ENCODE measurements at regions not wholly inside any gene's neighbourhood (a gene's known extent, or its start where the extent isn't known, plus 50 kb on each side); places are given as distances from the start of the nearest gene placed in this dataset.

- no peaks in the 10 kb centered on the region for H3K36me3 ChIP-seq
- no peak overlapping the region for H3K4me3 ChIP-seq
- intact Hi-C loops (cut with DNase I) = no loop called here
- H3K4me1 ChIP-seq = no peaks in the 10 kb centered on the region
- WGBS (ENCODE audit: insufficient coverage, low coverage, low lambda C conversion rate, missing lambda C conversion rate) = 67% methylated on average over 2 of the region's 3 CpGs
- H3K27me3 ChIP-seq = no peaks in the 10 kb centered on the region
- no peak for TF ChIP-seq POLR2A (IDR thresholded peaks at IDR 0.05)
- TF ChIP-seq CTCF (IDR thresholded peaks at IDR 0.05) = no peak
- H3K9me3 ChIP-seq = no peaks in the 10 kb centered on the region
- ATAC-seq = no peak
- H3K27ac ChIP-seq = no peak overlapping the region
- DNase-seq = no peak
Observed at GRCh38 chr1:183710734-183711133, 57.6 kb upstream of the APOBEC4 start.

- 89% methylated on average over 1 of the region's 1 CpG for WGBS (ENCODE audit: insufficient coverage, low coverage, low lambda C conversion rate, missing lambda C conversion rate)
- Histone ChIP-seq H3K9me3 (no peaks in the 10 kb centered on the region), H3K36me3 (no peaks in the 10 kb centered on the region), H3K27ac (no peak overlapping the region), H3K4me3 (no peak overlapping the region), H3K4me1 (no peaks in the 10 kb centered on the region), H3K27me3 (no peaks in the 10 kb centered on the region)
- intact Hi-C loops (cut with DNase I) = no loop called here
- TF ChIP-seq CTCF (IDR thresholded peaks at IDR 0.05) = no peak
- TF ChIP-seq POLR2A (IDR thresholded peaks at IDR 0.05) = no peak
- ATAC-seq = no peak
- DNase-seq = no peak
Observed at GRCh38 chr1:183710333-183710732, 57.2 kb upstream of the APOBEC4 start.

GRCh38 chr1:183704131-183704530 is 51.0 kb upstream of the APOBEC4 start:
- Histone ChIP-seq H3K9me3 (no peaks in the 10 kb centered on the region), H3K4me1 (peaks cover 0 to 5% (median 2%) of the 10 kb centered on the region in 4 donors), H3K27me3 (no peaks in the 10 kb centered on the region), H3K4me3 (no peak overlapping the region), H3K36me3 (no peaks in the 10 kb centered on the region), H3K27ac (no peak overlapping the region)
- 85% methylated on average over 1 of the region's 2 CpGs for WGBS (ENCODE audit: insufficient coverage, low coverage, low lambda C conversion rate, missing lambda C conversion rate)
- TF ChIP-seq CTCF (IDR thresholded peaks at IDR 0.05) (no peak), POLR2A (IDR thresholded peaks at IDR 0.05) (no peak)
- intact Hi-C loops (cut with DNase I) = no loop called here
- DNase-seq (no peak), ATAC-seq (no peak)
